ENCODE measurements at regions not wholly inside any gene's neighbourhood (a gene's known extent, or its start where the extent isn't known, plus 50 kb on each side); places are given as distances from the start of the nearest gene placed in this dataset.
"Not testable (repeated sequence)": the region's sequence is repeated elsewhere in the genome, so short reads cannot be mapped to it uniquely, and the experiment has no call there.

- DNase-seq (ENCODE audit: low read depth in 4 of 4, low spot score in 3 of 4) = no peak
These were observed 763.8 kb downstream of the GBE1 start for GRCh38 chr3:80997622-80998021.

- no peak for DNase-seq (ENCODE audit: low read depth in 4 of 4, low spot score in 3 of 4)
These were observed 766.7 kb downstream of the GBE1 start for GRCh38 chr3:80994767-80995166.

- DNase-seq (ENCODE audit: low read depth in 4 of 4, low spot score in 3 of 4) = no peak
These were observed 767.3 kb downstream of the GBE1 start for GRCh38 chr3:80994085-80994665.

- DNase-seq (ENCODE audit: low read depth in 4 of 4, low spot score in 3 of 4) = no peak
These were observed 768.1 kb downstream of the GBE1 start for GRCh38 chr3:80993241-80993945.

GRCh38 chr3:80983753-80984152, 777.7 kb downstream of the GBE1 start:
- DNase-seq (ENCODE audit: low read depth in 4 of 4, low spot score in 3 of 4) = no peak

- no peak for DNase-seq (ENCODE audit: low read depth in 4 of 4, low spot score in 3 of 4)
These were observed 783.1 kb downstream of the GBE1 start for GRCh38 chr3:80978216-80978969.

GRCh38 chr3:80970292-80970691, 791.2 kb downstream of the GBE1 start:
- no peak for DNase-seq (ENCODE audit: low read depth in 4 of 4, low spot score in 3 of 4)

GRCh38 chr3:80929576-80929975, 831.9 kb downstream of the GBE1 start:
- no peak for DNase-seq (ENCODE audit: low read depth in 4 of 4, low spot score in 3 of 4)

GRCh38 chr3:80914854-80915253, 846.6 kb downstream of the GBE1 start:
- no peak for DNase-seq (ENCODE audit: low read depth in 4 of 4, low spot score in 3 of 4)

- no peak for DNase-seq (ENCODE audit: low read depth in 4 of 4, low spot score in 3 of 4)
These were observed 863.2 kb downstream of the GBE1 start for GRCh38 chr3:80898211-80898610.

- DNase-seq (ENCODE audit: low read depth in 4 of 4, low spot score in 3 of 4) = not testable (repeated sequence)
These were observed 864.4 kb downstream of the GBE1 start for GRCh38 chr3:80897005-80897404.

GRCh38 chr3:80890571-80890970, 870.9 kb downstream of the GBE1 start:
- no peak for DNase-seq (ENCODE audit: low read depth in 4 of 4, low spot score in 3 of 4)

GRCh38 chr3:80889535-80889934, 871.9 kb downstream of the GBE1 start:
- no peak for DNase-seq (ENCODE audit: low read depth in 4 of 4, low spot score in 3 of 4)

GRCh38 chr3:80870476-80871041, 890.9 kb downstream of the GBE1 start:
- no peak for DNase-seq (ENCODE audit: low read depth in 4 of 4, low spot score in 3 of 4)

GRCh38 chr3:80855482-80855881, 906.0 kb downstream of the GBE1 start:
- no peak for DNase-seq (ENCODE audit: low read depth in 4 of 4, low spot score in 3 of 4)

GRCh38 chr3:80836395-80836794, 925.0 kb downstream of the GBE1 start:
- no peak for DNase-seq (ENCODE audit: low read depth in 4 of 4, low spot score in 3 of 4)

- DNase-seq (ENCODE audit: low read depth in 4 of 4, low spot score in 3 of 4) = no peak
These were observed 953.9 kb downstream of the GBE1 start for GRCh38 chr3:80807577-80807976.

- DNase-seq (ENCODE audit: low read depth in 4 of 4, low spot score in 3 of 4) = no peak
These were observed 954.8 kb downstream of the GBE1 start for GRCh38 chr3:80806673-80807072.

GRCh38 chr3:80788914-80789313, 972.5 kb downstream of the GBE1 start:
- DNase-seq (ENCODE audit: low read depth in 4 of 4, low spot score in 3 of 4) = no peak

GRCh38 chr3:80785875-80786274, 975.6 kb downstream of the GBE1 start:
- DNase-seq (ENCODE audit: low read depth in 4 of 4, low spot score in 3 of 4) = no peak

GRCh38 chr3:80785475-80785874, 976.0 kb downstream of the GBE1 start:
- DNase-seq (ENCODE audit: low read depth in 4 of 4, low spot score in 3 of 4) = no peak

- DNase-seq (ENCODE audit: low read depth in 4 of 4, low spot score in 3 of 4) = no peak
These were observed 990.4 kb downstream of the GBE1 start for GRCh38 chr3:80771085-80771484.

All from right renal pelvis (tissue), 4 donors.